ENCODE measurements at regions not wholly inside any gene's neighbourhood (a gene's known extent, or its start where the extent isn't known, plus 50 kb on each side); places are given as distances from the start of the nearest gene placed in this dataset.

DNA sequence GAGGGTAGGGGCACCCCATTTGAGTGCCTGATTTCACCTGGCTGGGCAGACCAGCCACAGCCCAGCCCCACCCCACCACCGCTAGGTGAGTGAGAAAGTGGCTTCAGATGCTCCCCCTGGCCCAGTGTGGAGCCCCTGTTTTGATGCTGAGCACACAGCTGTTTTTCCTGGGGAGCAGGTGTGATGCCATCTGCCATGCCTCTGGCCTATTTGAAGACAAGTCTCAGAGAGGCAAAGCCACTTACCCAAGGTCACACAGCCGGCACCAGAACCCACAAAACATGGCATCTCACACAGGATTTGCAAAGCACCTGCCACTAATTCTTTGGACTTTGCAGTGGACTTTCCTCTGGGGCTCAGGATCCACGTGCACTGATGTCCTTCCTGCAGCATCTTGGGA, 131.3 kb downstream of the INHBB start:
- intact Hi-C loops (cut with micrococcal nuclease; ENCODE audit: unreplicated experiment): no loop called here
- H3K4me1 ChIP-seq (ENCODE audit: insufficient read depth, low read length, poor library complexity, severe bottlenecking): no peaks in the 10 kb centered on the region
- no peaks in the 10 kb centered on the region for H3K27me3 ChIP-seq (replicated peaks; ENCODE audit: insufficient read depth, low read depth, low read length, poor library complexity)
- CTCF ChIA-PET: no interaction called here
- no peak overlapping the region for H3K27ac ChIP-seq (ENCODE audit: low read depth, low read length, poor library complexity, severe bottlenecking)
- H3K4me3 ChIP-seq (ENCODE audit: low read depth, low read length, poor library complexity, severe bottlenecking): no peak overlapping the region
- H3K9me3 ChIP-seq (ENCODE audit: low read depth, low read length, poor library complexity, severe bottlenecking): no peaks in the 10 kb centered on the region
- H3K36me3 ChIP-seq (ENCODE audit: insufficient read depth, low read length, poor library complexity, severe bottlenecking): no peaks in the 10 kb centered on the region
- TF ChIP-seq, protein P1, sequence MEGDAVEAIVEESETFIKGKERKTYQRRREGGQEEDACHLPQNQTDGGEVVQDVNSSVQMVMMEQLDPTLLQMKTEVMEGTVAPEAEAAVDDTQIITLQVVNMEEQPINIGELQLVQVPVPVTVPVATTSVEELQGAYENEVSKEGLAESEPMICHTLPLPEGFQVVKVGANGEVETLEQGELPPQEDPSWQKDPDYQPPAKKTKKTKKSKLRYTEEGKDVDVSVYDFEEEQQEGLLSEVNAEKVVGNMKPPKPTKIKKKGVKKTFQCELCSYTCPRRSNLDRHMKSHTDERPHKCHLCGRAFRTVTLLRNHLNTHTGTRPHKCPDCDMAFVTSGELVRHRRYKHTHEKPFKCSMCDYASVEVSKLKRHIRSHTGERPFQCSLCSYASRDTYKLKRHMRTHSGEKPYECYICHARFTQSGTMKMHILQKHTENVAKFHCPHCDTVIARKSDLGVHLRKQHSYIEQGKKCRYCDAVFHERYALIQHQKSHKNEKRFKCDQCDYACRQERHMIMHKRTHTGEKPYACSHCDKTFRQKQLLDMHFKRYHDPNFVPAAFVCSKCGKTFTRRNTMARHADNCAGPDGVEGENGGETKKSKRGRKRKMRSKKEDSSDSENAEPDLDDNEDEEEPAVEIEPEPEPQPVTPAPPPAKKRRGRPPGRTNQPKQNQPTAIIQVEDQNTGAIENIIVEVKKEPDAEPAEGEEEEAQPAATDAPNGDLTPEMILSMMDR (conservative IDR thresholded peaks at IDR 0.05; ENCODE audit: low read depth, low read length): no peak
- TF ChIP-seq EZH2 (IDR thresholded peaks at IDR 0.05; ENCODE audit: borderline replicate concordance, low read depth, low read length, poor library complexity, severe bottlenecking): no peak
- POLR2A ChIA-PET (ENCODE audit: low non-redundant PET): no interaction called here
- no peak for DNase-seq (ENCODE audit: low spot score)
- no TSS peak for BruUV-seq (replicated peaks)

DNA sequence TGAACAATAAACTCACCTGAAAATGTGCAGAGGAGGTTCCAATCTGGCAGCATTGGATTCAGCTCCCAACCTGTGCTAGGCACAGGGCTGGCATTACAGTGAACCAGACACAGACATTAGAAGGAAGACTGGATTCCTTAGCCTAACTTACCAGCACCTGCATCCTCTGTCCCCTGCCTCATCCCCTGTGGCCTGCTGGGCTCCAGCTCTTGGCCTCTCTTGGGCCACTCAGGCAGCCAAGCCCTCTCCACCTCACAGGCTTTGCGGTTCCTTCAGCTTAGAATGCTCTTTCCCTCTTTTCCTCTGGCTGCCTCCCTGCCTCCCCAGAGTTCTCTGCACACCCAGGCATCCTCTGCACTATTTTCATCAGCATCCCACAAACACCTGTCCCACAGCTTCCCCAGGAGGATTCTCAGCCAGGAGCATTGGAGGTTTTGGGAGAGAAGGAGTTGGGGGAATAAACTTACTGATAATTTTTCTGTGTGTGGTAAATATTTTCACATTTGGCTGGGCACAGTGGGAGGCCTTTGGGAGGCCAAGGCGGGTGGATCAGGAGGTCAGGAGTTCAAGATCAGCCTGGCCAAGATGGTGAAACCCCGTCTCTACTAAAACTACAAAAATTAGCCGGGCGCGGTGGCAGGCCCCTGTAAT, 132.0 kb downstream of the INHBB start:
- no peaks in the 10 kb centered on the region for H3K36me3 ChIP-seq (ENCODE audit: insufficient read depth, low read length, poor library complexity, severe bottlenecking)
- H3K27ac ChIP-seq (ENCODE audit: low read depth, low read length, poor library complexity, severe bottlenecking): no peak overlapping the region
- no peak for DNase-seq (ENCODE audit: low spot score)
- no TSS peak for BruUV-seq (replicated peaks)
- POLR2A ChIA-PET (ENCODE audit: low non-redundant PET): no interaction called here
- no peaks in the 10 kb centered on the region for H3K27me3 ChIP-seq (replicated peaks; ENCODE audit: insufficient read depth, low read depth, low read length, poor library complexity)
- CTCF ChIA-PET: no interaction called here
- no peaks in the 10 kb centered on the region for H3K4me1 ChIP-seq (ENCODE audit: insufficient read depth, low read length, poor library complexity, severe bottlenecking)
- H3K4me3 ChIP-seq (ENCODE audit: low read depth, low read length, poor library complexity, severe bottlenecking): no peak overlapping the region
- no peaks in the 10 kb centered on the region for H3K9me3 ChIP-seq (ENCODE audit: low read depth, low read length, poor library complexity, severe bottlenecking)
- TF ChIP-seq, protein P1 (conservative IDR thresholded peaks at IDR 0.05; ENCODE audit: low read depth, low read length): no peak
- no peak for TF ChIP-seq EZH2 (IDR thresholded peaks at IDR 0.05; ENCODE audit: borderline replicate concordance, low read depth, low read length, poor library complexity, severe bottlenecking)
- intact Hi-C loops (cut with micrococcal nuclease; ENCODE audit: unreplicated experiment): no loop called here

DNA sequence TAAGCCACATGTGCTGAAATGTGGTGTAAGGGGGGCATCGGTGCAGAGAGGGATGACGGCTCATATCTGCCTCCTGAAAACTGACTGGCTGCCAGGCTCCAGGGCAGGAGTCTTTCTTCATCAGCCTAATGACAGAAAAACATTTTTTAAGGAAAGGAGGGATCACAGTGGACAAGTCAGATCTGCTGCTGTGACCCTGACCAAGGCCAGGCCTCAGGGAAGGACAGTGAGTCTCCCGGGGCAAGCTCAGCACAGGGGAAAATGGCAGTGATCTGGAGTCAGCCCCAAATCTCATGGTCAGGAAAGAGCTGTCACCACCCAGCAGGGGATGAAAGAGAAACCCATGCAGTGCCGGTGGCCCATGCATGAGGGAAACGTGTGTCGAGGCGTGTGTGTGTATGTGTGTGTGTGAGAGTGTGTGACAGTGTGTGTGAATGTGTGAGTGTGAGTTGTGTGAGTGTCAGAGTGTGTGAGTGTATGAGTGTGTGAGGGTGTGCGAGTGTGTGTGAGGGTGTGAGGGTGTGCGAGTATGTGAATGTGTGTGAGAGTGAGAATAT, 134.5 kb downstream of the INHBB start:
- intact Hi-C loops (cut with micrococcal nuclease; ENCODE audit: unreplicated experiment): no loop called here
- ChIA-PET CTCF (no interaction called here), POLR2A (ENCODE audit: low non-redundant PET) (no interaction called here)
- TF ChIP-seq EZH2 (IDR thresholded peaks at IDR 0.05; ENCODE audit: borderline replicate concordance, low read depth, low read length, poor library complexity, severe bottlenecking): no peak
- TF ChIP-seq, protein P1 (conservative IDR thresholded peaks at IDR 0.05; ENCODE audit: low read depth, low read length): no peak
- Histone ChIP-seq H3K36me3 (ENCODE audit: insufficient read depth, low read length, poor library complexity, severe bottlenecking) (no peaks in the 10 kb centered on the region), H3K4me3 (ENCODE audit: low read depth, low read length, poor library complexity, severe bottlenecking) (no peak overlapping the region), H3K27me3 (replicated peaks; ENCODE audit: insufficient read depth, low read depth, low read length, poor library complexity) (no peaks in the 10 kb centered on the region), H3K4me1 (ENCODE audit: insufficient read depth, low read length, poor library complexity, severe bottlenecking) (no peaks in the 10 kb centered on the region), H3K9me3 (ENCODE audit: low read depth, low read length, poor library complexity, severe bottlenecking) (no peaks in the 10 kb centered on the region), H3K27ac (ENCODE audit: low read depth, low read length, poor library complexity, severe bottlenecking) (no peak overlapping the region)
- no peak for DNase-seq (ENCODE audit: low spot score)
- BruUV-seq (replicated peaks): no TSS peak
